ENCODE measurements at regions not wholly inside any gene's neighbourhood (a gene's known extent, or its start where the extent isn't known, plus 50 kb on each side); places are given as distances from the start of the nearest gene placed in this dataset.

GRCh38 chr2:121043061-121043826, 241.8 kb downstream of the TFCP2L1 start:
- TF ChIP-seq SP1 (CRISPR knock-in tag; conservative IDR thresholded peaks at IDR 0.05) = no peak
- TF ChIP-seq CTCF (IDR thresholded peaks at IDR 0.05) = no peak
- TF ChIP-seq JUN (CRISPR knock-in tag; IDR thresholded peaks at IDR 0.05) = no peak
- no peak for TF ChIP-seq ZBTB21 (CRISPR knock-in tag; IDR thresholded peaks at IDR 0.05; ENCODE audit: borderline replicate concordance)
